Glutamatergic neuron (in vitro differentiated cells): ENCODE measurements at regions not wholly inside any gene's neighbourhood (a gene's known extent, or its start where the extent isn't known, plus 50 kb on each side); places are given as distances from the start of the nearest gene placed in this dataset.
"Not testable (repeated sequence)": the region's sequence is repeated elsewhere in the genome, so short reads cannot be mapped to it uniquely, and the experiment has no call there.

Experiments used
- DNase-seq: peaks from one replicate; pipeline ENCODE4 v3.0.0; 2022
- H3K27ac Mint-ChIP-seq: one replicate; pipeline ENCODE4 v1.8.0; 2020; ENCODE audit warnings: mild to moderate bottlenecking, mixed read lengths, inconsistent platforms; ENCODE audit not compliant: unreplicated experiment
- H3K27me3 Mint-ChIP-seq: one replicate; pipeline ENCODE4 v1.8.0; 2020; ENCODE audit warnings: mild to moderate bottlenecking, moderate library complexity, mixed read lengths, inconsistent platforms; ENCODE audit not compliant: unreplicated experiment
- H3K36me3 Mint-ChIP-seq: one replicate; pipeline ENCODE4 v1.8.0; 2020; ENCODE audit warnings: mild to moderate bottlenecking, mixed read lengths, inconsistent platforms; ENCODE audit not compliant: unreplicated experiment
- H3K4me1 Mint-ChIP-seq: one replicate; pipeline ENCODE4 v1.8.0; 2020; ENCODE audit warnings: mild to moderate bottlenecking, low read depth, mixed read lengths, inconsistent platforms; ENCODE audit not compliant: unreplicated experiment
- H3K4me3 Mint-ChIP-seq: one replicate; pipeline ENCODE4 v1.8.0; 2020; ENCODE audit warnings: mild to moderate bottlenecking, mixed read lengths, inconsistent platforms; ENCODE audit not compliant: unreplicated experiment
- H3K9me3 Mint-ChIP-seq: one replicate; pipeline ENCODE4 v1.8.0; 2020; ENCODE audit warnings: mild to moderate bottlenecking, moderate library complexity, mixed read lengths, inconsistent platforms; ENCODE audit not compliant: unreplicated experiment
- CTCF ChIP-seq: fragments of 200-600 bp; sonication (generic); IDR thresholded peaks from one replicate; pipeline ENCODE4 v1.5.0; 2021; ENCODE audit not compliant: partially characterized antibody, unreplicated experiment

GRCh38 chr15:92847841-92848240 lies 52.3 kb upstream of the CHD2 start:
- peaks cover 4% of the 10 kb centered on the region for H3K36me3 Mint-ChIP-seq
- peaks cover 3% of the 10 kb centered on the region for H3K9me3 Mint-ChIP-seq
- H3K27ac Mint-ChIP-seq: no peak overlapping the region
- H3K27me3 Mint-ChIP-seq: peaks cover 4% of the 10 kb centered on the region
- no peak for TF ChIP-seq CTCF
- DNase-seq: no peak
- no peak overlapping the region for H3K4me3 Mint-ChIP-seq
- peaks cover 8% of the 10 kb centered on the region for H3K4me1 Mint-ChIP-seq

- peaks cover 4% of the 10 kb centered on the region for H3K27me3 Mint-ChIP-seq
- H3K4me1 Mint-ChIP-seq: peaks cover 9% of the 10 kb centered on the region
- no peak overlapping the region for H3K27ac Mint-ChIP-seq
- peaks cover 4% of the 10 kb centered on the region for H3K36me3 Mint-ChIP-seq
- no peak overlapping the region for H3K4me3 Mint-ChIP-seq
- no peak for TF ChIP-seq CTCF
- H3K9me3 Mint-ChIP-seq: peaks cover 2% of the 10 kb centered on the region
- no peak for DNase-seq
These were observed 51.7 kb upstream of the CHD2 start for GRCh38 chr15:92848464-92848851.

GRCh38 chr15:92848852-92849598 lies 51.1 kb upstream of the CHD2 start:
- Mint-ChIP-seq H3K4me3 (no peak overlapping the region), H3K9me3 (peaks cover 2% of the 10 kb centered on the region), H3K27me3 (peaks cover 3% of the 10 kb centered on the region), H3K27ac (peak overlapping the region; percentile 50), H3K4me1 (peaks cover 10% of the 10 kb centered on the region), H3K36me3 (peaks cover 4% of the 10 kb centered on the region)
- DNase-seq: no peak
- no peak for TF ChIP-seq CTCF

- not testable (repeated sequence) for H3K9me3 Mint-ChIP-seq, H3K4me3 Mint-ChIP-seq, DNase-seq, H3K27me3 Mint-ChIP-seq, H3K4me1 Mint-ChIP-seq, H3K36me3 Mint-ChIP-seq, H3K27ac Mint-ChIP-seq
These were observed 49.9 kb upstream of the CHD2 start for GRCh38 chr15:92850218-92850617.
